IPS DF 6.9 (cell line): ENCODE measurements at regions not wholly inside any gene's neighbourhood (a gene's known extent, or its start where the extent isn't known, plus 50 kb on each side); places are given as distances from the start of the nearest gene placed in this dataset.

ENCODE experiments used
- DNase-seq: peaks from one replicate; pipeline ENCODE4 v3.0.0-alpha.2; 2013; ENCODE audit warnings: low read depth, low spot score
- H3K27ac ChIP-seq: one replicate; pipeline ENCODE4 v1.5.1; 2013; ENCODE audit warnings: low read length, control low read depth
- H3K27me3 ChIP-seq: 2 replicates; pipeline ENCODE4 v1.6.1; 2013; ENCODE audit warnings: mild to moderate bottlenecking, low read length; ENCODE audit not compliant: control insufficient read depth, insufficient read depth
- H3K36me3 ChIP-seq: 2 replicates; pipeline ENCODE4 v1.6.1; 2013; ENCODE audit warnings: low read length; ENCODE audit not compliant: control insufficient read depth, insufficient read depth
- H3K4me1 ChIP-seq: 2 replicates; pipeline ENCODE4 v1.6.1; 2013; ENCODE audit warnings: low read length; ENCODE audit not compliant: control insufficient read depth, insufficient read depth
- H3K4me3 ChIP-seq: 2 replicates; pipeline ENCODE4 v1.5.1; 2013; ENCODE audit warnings: mild to moderate bottlenecking, low read length
- H3K9me3 ChIP-seq: 2 replicates; pipeline ENCODE4 v1.6.1; 2013; ENCODE audit warnings: low read length, inconsistent platforms; ENCODE audit not compliant: control insufficient read depth, insufficient read depth
- WGBS: extraction: QIAGEN DNeasy Blood & Tissue Kit; methylation state at CpG from one replicate; pipeline ENCODE4 v1.1.7; 2013; ENCODE audit warnings: mixed read lengths, missing lambda C conversion rate; ENCODE audit not compliant: insufficient read length, insufficient coverage; 5-methylcytosine and 5-hydroxymethylcytosine counted together

- DNase-seq: no peak
- H3K27ac ChIP-seq: no peak overlapping the region
- H3K27me3 ChIP-seq: no peaks in the 10 kb centered on the region
- no peaks in the 10 kb centered on the region for H3K36me3 ChIP-seq
- no CpG with 5 or more reads among the region's 2 CpGs for WGBS
- H3K9me3 ChIP-seq: no peaks in the 10 kb centered on the region
- no peaks in the 10 kb centered on the region for H3K4me1 ChIP-seq
- no peak overlapping the region for H3K4me3 ChIP-seq
Measured at GRCh38 chr2:145617906-145618305, 1098.0 kb upstream of the ZEB2 start.

DNA sequence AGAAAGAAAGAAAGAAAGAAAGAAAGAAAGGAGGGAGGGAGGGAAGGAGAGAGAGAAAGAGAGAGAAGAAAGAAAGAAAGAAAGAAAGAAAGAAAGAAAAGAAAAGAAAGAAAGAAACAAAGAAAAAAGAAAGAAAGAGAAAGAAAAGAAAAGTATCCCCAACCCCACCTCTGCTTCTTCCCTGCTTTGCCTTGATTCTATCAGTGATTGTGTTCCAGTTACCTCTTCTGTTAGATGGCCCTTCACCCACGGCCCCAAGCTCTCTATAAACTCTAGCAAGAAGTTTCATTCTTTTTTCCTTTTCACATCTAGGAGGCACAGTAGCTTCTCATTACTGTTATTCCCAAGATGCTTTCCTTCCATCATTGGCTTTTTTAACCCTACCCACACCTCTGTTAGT, 1097.5 kb upstream of the ZEB2 start:
- no peaks in the 10 kb centered on the region for H3K36me3 ChIP-seq
- H3K9me3 ChIP-seq: no peaks in the 10 kb centered on the region
- no peaks in the 10 kb centered on the region for H3K4me1 ChIP-seq
- no peaks in the 10 kb centered on the region for H3K27me3 ChIP-seq
- WGBS: no CpG with 5 or more reads among the region's 1 CpG
- no peak for DNase-seq
- no peak overlapping the region for H3K27ac ChIP-seq
- no peak overlapping the region for H3K4me3 ChIP-seq

DNA sequence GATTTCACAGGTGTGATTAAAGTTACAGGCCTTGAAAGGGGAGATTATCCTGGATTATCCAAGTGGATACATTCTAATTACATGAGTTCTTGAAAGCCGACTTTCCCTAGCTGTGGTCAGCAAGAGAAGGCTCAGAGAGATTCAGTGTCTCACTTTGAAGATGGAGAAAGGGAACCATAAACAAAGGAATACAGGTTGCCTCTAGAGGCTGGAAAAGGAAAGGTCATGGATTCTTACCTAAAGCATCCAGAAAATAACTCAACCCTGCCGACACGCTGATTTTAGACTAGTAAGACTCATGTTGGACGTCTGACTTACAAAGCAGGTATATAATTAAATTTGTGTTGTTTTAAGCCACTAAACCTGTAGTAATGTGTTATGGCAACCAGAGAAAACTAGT, 1095.7 kb upstream of the ZEB2 start:
- WGBS: no CpG with 5 or more reads among the region's 4 CpGs
- H3K27me3 ChIP-seq: no peaks in the 10 kb centered on the region
- H3K4me1 ChIP-seq: no peaks in the 10 kb centered on the region
- no peak overlapping the region for H3K27ac ChIP-seq
- H3K36me3 ChIP-seq: no peaks in the 10 kb centered on the region
- no peak overlapping the region for H3K4me3 ChIP-seq
- DNase-seq: no peak
- H3K9me3 ChIP-seq: no peaks in the 10 kb centered on the region

GRCh38 chr2:145609951-145610350, 1090.0 kb upstream of the ZEB2 start:
- Histone ChIP-seq H3K27me3 (no peaks in the 10 kb centered on the region), H3K27ac (no peak overlapping the region), H3K9me3 (no peaks in the 10 kb centered on the region), H3K4me1 (no peaks in the 10 kb centered on the region), H3K4me3 (no peak overlapping the region), H3K36me3 (no peaks in the 10 kb centered on the region)
- WGBS: no CpG with 5 or more reads among the region's 3 CpGs
- no peak for DNase-seq

- Histone ChIP-seq H3K9me3 (no peaks in the 10 kb centered on the region), H3K4me1 (no peaks in the 10 kb centered on the region), H3K27me3 (no peaks in the 10 kb centered on the region), H3K36me3 (no peaks in the 10 kb centered on the region), H3K4me3 (no peak overlapping the region), H3K27ac (no peak overlapping the region)
- DNase-seq: no peak
- no CpG with 5 or more reads among the region's 1 CpG for WGBS
Measured at GRCh38 chr2:145601361-145601925, 1081.5 kb upstream of the ZEB2 start.

DNA sequence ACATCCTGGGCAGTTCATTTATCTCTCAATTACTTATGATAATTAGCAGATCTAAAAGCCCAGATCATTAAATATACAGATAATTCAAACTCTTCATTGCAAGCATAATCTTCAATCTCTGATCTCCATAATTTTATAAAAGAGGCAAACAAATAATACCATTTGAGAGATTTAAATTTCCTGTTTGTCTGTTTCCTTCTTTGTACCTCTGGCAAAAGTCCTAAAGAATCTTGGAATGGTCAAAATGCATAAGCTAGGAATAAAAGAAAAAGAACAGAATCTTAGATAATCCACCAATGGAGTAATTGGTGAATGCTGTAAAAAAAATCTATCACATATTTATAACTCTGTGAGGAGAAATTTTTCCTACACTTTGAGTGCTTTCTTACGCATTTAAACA, 1080.9 kb upstream of the ZEB2 start:
- WGBS: 88% methylated on average over 1 of the region's 1 CpG
- no peak for DNase-seq

DNA sequence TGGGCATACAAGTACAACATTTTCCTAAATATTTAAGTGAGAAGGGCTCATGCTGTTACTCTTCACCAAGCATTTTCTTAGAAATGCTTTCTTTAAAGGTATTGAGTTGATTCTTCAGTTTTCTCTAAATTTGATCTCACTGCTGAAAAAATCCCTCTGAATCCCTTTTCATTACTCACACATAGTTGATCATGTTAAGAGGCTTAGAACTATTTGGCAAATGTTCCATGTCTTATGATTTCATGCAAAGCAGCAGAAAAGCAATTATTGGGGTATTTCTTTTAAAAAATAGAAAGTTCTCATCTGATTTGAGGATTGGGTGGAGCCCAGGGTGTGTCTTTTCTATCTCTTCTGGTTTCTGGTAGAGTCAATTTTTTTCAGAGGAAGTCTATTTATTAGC, 1079.8 kb upstream of the ZEB2 start:
- no peak overlapping the region for H3K27ac ChIP-seq
- no peaks in the 10 kb centered on the region for H3K4me1 ChIP-seq
- no peaks in the 10 kb centered on the region for H3K27me3 ChIP-seq
- no peaks in the 10 kb centered on the region for H3K9me3 ChIP-seq
- no peak for DNase-seq
- H3K4me3 ChIP-seq: no peak overlapping the region
- no peaks in the 10 kb centered on the region for H3K36me3 ChIP-seq

More for the DNA sequence above, 1080.9 kb upstream of the ZEB2 start:
- no peak overlapping the region for H3K27ac ChIP-seq
- no peak overlapping the region for H3K4me3 ChIP-seq
- no peaks in the 10 kb centered on the region for H3K4me1 ChIP-seq
- no peaks in the 10 kb centered on the region for H3K27me3 ChIP-seq
- no peaks in the 10 kb centered on the region for H3K9me3 ChIP-seq
- H3K36me3 ChIP-seq: no peaks in the 10 kb centered on the region

DNA sequence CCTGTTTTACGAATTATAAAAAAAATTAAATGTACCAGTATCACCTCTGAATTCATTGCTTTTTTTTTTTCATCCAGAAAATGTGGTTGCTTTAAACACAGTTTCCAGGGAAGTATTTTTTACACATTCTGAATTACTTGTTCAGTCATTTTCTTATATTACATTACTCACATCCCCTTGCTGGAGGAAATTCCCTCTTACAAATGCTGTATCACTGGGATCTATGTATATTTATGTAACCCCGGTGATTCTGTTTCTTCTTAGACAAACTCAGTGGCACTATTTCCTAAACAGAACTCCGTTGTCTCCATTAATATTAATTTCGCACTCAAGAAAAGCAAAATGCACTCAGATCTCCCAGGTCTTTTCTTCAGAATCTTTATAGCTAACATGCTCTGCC, 1078.5 kb upstream of the ZEB2 start:
- Histone ChIP-seq H3K27me3 (no peaks in the 10 kb centered on the region), H3K4me1 (no peaks in the 10 kb centered on the region), H3K27ac (no peak overlapping the region), H3K9me3 (no peaks in the 10 kb centered on the region), H3K4me3 (no peak overlapping the region), H3K36me3 (no peaks in the 10 kb centered on the region)
- DNase-seq: no peak
- WGBS: no CpG with 5 or more reads among the region's 4 CpGs

- H3K9me3 ChIP-seq: no peaks in the 10 kb centered on the region
- H3K27me3 ChIP-seq: no peaks in the 10 kb centered on the region
- no peak overlapping the region for H3K4me3 ChIP-seq
- no peak overlapping the region for H3K27ac ChIP-seq
- H3K4me1 ChIP-seq: no peaks in the 10 kb centered on the region
- H3K36me3 ChIP-seq: no peaks in the 10 kb centered on the region
- no peak for DNase-seq
Measured at GRCh38 chr2:145597809-145598208, 1077.9 kb upstream of the ZEB2 start.

- DNase-seq: no peak
- H3K4me3 ChIP-seq: no peak overlapping the region
- no peaks in the 10 kb centered on the region for H3K9me3 ChIP-seq
- WGBS: no CpG with 5 or more reads among the region's 1 CpG
- no peaks in the 10 kb centered on the region for H3K36me3 ChIP-seq
- H3K4me1 ChIP-seq: no peaks in the 10 kb centered on the region
- H3K27me3 ChIP-seq: no peaks in the 10 kb centered on the region
- H3K27ac ChIP-seq: no peak overlapping the region
Measured at GRCh38 chr2:145597006-145597405, 1077.1 kb upstream of the ZEB2 start.

DNA sequence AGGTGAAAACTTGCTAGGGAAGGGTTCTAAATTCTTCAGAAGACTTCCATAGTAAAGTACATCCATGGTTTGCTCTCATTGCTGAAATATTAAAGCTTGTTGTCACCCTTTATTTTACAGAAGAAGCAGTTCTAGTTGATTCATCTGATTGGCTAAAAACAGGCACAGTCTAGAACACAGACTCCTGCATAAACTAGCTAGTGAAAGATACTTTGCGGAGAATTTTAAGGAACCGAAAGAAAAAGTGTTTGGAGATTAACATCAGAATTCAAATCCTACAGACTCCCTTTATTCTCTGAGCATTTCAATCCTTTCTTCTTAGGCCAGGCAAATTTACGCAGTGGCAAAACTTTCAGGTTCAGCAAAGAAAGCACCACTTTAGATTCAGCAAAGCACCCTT, 1076.5 kb upstream of the ZEB2 start:
- Histone ChIP-seq H3K36me3 (no peaks in the 10 kb centered on the region), H3K9me3 (no peaks in the 10 kb centered on the region), H3K4me3 (no peak overlapping the region), H3K4me1 (no peaks in the 10 kb centered on the region; the same call in 1 of the 2 replicates), H3K27me3 (no peaks in the 10 kb centered on the region), H3K27ac (no peak overlapping the region)
- DNase-seq: no peak
- no CpG with 5 or more reads among the region's 3 CpGs for WGBS
